ENCODE measurements at regions not wholly inside any gene's neighbourhood (a gene's known extent, or its start where the extent isn't known, plus 50 kb on each side); places are given as distances from the start of the nearest gene placed in this dataset.

DNA sequence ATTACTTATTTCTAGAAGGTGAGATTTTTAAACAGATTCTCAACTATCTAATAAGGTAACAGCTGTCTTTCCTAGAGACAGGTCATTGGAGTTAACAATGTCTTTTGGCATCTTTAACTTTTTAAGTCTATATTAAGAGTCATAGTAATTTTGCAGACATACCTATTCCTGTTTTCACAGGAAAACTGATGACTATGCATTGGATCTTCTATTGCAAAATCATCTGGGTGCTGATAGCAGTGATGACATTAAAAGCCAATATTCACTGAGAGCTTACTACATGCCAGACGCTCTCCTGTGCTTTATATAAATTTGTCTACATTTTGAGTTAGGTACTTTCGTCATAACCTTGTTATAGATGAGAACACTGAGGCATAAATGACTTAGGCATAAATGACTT lies 462.4 kb upstream of the MARCKS start:
- H2AFZ ChIP-seq (ENCODE audit: low read depth, low read length): no peak overlapping the region
- H3K79me2 ChIP-seq (ENCODE audit: insufficient read depth, low read length): no peaks in the 10 kb centered on the region
- no peak overlapping the region for H3K9ac ChIP-seq (ENCODE audit: low read length)
- TF ChIP-seq, protein P1, sequence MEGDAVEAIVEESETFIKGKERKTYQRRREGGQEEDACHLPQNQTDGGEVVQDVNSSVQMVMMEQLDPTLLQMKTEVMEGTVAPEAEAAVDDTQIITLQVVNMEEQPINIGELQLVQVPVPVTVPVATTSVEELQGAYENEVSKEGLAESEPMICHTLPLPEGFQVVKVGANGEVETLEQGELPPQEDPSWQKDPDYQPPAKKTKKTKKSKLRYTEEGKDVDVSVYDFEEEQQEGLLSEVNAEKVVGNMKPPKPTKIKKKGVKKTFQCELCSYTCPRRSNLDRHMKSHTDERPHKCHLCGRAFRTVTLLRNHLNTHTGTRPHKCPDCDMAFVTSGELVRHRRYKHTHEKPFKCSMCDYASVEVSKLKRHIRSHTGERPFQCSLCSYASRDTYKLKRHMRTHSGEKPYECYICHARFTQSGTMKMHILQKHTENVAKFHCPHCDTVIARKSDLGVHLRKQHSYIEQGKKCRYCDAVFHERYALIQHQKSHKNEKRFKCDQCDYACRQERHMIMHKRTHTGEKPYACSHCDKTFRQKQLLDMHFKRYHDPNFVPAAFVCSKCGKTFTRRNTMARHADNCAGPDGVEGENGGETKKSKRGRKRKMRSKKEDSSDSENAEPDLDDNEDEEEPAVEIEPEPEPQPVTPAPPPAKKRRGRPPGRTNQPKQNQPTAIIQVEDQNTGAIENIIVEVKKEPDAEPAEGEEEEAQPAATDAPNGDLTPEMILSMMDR (IDR thresholded peaks at IDR 0.05; ENCODE audit: insufficient read depth, low read depth, low read length): no peak
- TF ChIP-seq EZH2 (IDR thresholded peaks at IDR 0.05; ENCODE audit: insufficient read depth, low read length): no peak
- no peaks in the 10 kb centered on the region for H3K4me1 Mint-ChIP-seq (ENCODE audit: low read depth, unreplicated experiment)
- no peak overlapping the region for H3K4me3 ChIP-seq (ENCODE audit: insufficient read depth, low read depth, low read length)
- H3K27ac Mint-ChIP-seq (ENCODE audit: unreplicated experiment): no peak overlapping the region
- H3K4me3 Mint-ChIP-seq (ENCODE audit: unreplicated experiment): no peak overlapping the region
- no peaks in the 10 kb centered on the region for H3K27me3 Mint-ChIP-seq (ENCODE audit: low read depth, unreplicated experiment)
- DNase-seq (ENCODE audit: low read depth) (no peak), FAIRE-seq (no peak)
- no peak overlapping the region for H3K27ac ChIP-seq (ENCODE audit: low read depth, low read length)
- no peaks in the 10 kb centered on the region for H3K9me3 ChIP-seq (ENCODE audit: insufficient read depth, low read depth, low read length)
- H3K4me2 ChIP-seq (ENCODE audit: low read length): no peak overlapping the region
- H4K20me1 ChIP-seq (ENCODE audit: insufficient read depth, low read length): no peaks in the 10 kb centered on the region
- no peaks in the 10 kb centered on the region for H3K36me3 ChIP-seq (ENCODE audit: insufficient read depth, low read length)
- no peaks in the 10 kb centered on the region for H3K36me3 Mint-ChIP-seq (ENCODE audit: low read depth, unreplicated experiment)
- no peaks in the 10 kb centered on the region for H3K27me3 ChIP-seq (ENCODE audit: insufficient read depth, low read length)
- no peaks in the 10 kb centered on the region for H3K9me3 Mint-ChIP-seq (ENCODE audit: unreplicated experiment)
- H3K4me1 ChIP-seq (ENCODE audit: insufficient read depth, low read length): no peaks in the 10 kb centered on the region

- Histone ChIP-seq H2AFZ (ENCODE audit: low read depth, low read length) (no peak overlapping the region), H3K4me2 (ENCODE audit: low read length) (no peak overlapping the region)
- H3K27ac Mint-ChIP-seq (ENCODE audit: unreplicated experiment): no peak overlapping the region
These were observed 460.4 kb upstream of the MARCKS start for GRCh38 chr6:113396730-113397129.

DNA sequence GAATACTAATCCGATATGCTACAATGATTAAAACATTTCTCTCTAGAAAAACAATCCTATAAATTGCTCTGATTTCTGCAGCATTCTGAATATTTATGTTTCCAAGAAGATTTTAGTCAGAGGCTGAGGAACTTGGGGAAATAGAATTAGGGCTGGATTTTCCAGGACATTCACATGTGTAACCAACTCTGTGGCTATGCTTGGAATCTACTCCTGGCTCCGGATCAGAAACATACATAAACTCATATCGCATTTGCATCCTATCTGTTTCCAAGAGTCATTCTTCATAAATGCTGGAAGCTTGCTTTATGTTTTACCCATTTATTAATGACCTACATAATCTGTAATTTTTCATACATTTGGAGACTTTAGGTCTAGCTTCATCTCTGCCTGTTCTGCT lies 459.9 kb upstream of the MARCKS start:
- H3K27ac Mint-ChIP-seq (ENCODE audit: unreplicated experiment): no peak overlapping the region
- TF ChIP-seq EZH2 (IDR thresholded peaks at IDR 0.05; ENCODE audit: insufficient read depth, low read length): no peak
- TF ChIP-seq, protein P1 (IDR thresholded peaks at IDR 0.05; ENCODE audit: insufficient read depth, low read depth, low read length): no peak

More at GRCh38 chr6:113396730-113397129, 460.4 kb upstream of the MARCKS start:
- no peak overlapping the region for H3K4me3 ChIP-seq (ENCODE audit: insufficient read depth, low read depth, low read length)
- H3K27ac ChIP-seq (ENCODE audit: low read depth, low read length): no peak overlapping the region
- no peaks in the 10 kb centered on the region for H3K36me3 ChIP-seq (ENCODE audit: insufficient read depth, low read length)
- H4K20me1 ChIP-seq (ENCODE audit: insufficient read depth, low read length): no peaks in the 10 kb centered on the region
- Mint-ChIP-seq H3K36me3 (ENCODE audit: low read depth, unreplicated experiment) (no peaks in the 10 kb centered on the region), H3K9me3 (ENCODE audit: unreplicated experiment) (no peaks in the 10 kb centered on the region), H3K4me3 (ENCODE audit: unreplicated experiment) (no peak overlapping the region), H3K27me3 (ENCODE audit: low read depth, unreplicated experiment) (no peaks in the 10 kb centered on the region), H3K4me1 (ENCODE audit: low read depth, unreplicated experiment) (no peaks in the 10 kb centered on the region)
- no peaks in the 10 kb centered on the region for H3K79me2 ChIP-seq (ENCODE audit: insufficient read depth, low read length)
- H3K27me3 ChIP-seq (ENCODE audit: insufficient read depth, low read length): no peaks in the 10 kb centered on the region
- DNase-seq (ENCODE audit: low read depth) (peak; percentile 32), FAIRE-seq (no peak)
- TF ChIP-seq EZH2 (IDR thresholded peaks at IDR 0.05; ENCODE audit: insufficient read depth, low read length): no peak
- TF ChIP-seq, protein P1 (IDR thresholded peaks at IDR 0.05; ENCODE audit: insufficient read depth, low read depth, low read length): no peak
- H3K4me1 ChIP-seq (ENCODE audit: insufficient read depth, low read length): no peaks in the 10 kb centered on the region
- no peak overlapping the region for H3K9ac ChIP-seq (ENCODE audit: low read length)
- no peaks in the 10 kb centered on the region for H3K9me3 ChIP-seq (ENCODE audit: insufficient read depth, low read depth, low read length)

More for the DNA sequence above, 459.9 kb upstream of the MARCKS start:
- no peaks in the 10 kb centered on the region for H3K9me3 ChIP-seq (ENCODE audit: insufficient read depth, low read depth, low read length)
- no peaks in the 10 kb centered on the region for H4K20me1 ChIP-seq (ENCODE audit: insufficient read depth, low read length)
- H3K4me3 Mint-ChIP-seq (ENCODE audit: unreplicated experiment): no peak overlapping the region
- H3K9ac ChIP-seq (ENCODE audit: low read length): no peak overlapping the region
- H3K27me3 ChIP-seq (ENCODE audit: insufficient read depth, low read length): no peaks in the 10 kb centered on the region
- no peak overlapping the region for H3K4me2 ChIP-seq (ENCODE audit: low read length)
- H3K4me3 ChIP-seq (ENCODE audit: insufficient read depth, low read depth, low read length): no peak overlapping the region
- H3K79me2 ChIP-seq (ENCODE audit: insufficient read depth, low read length): no peaks in the 10 kb centered on the region
- no peak overlapping the region for H3K27ac ChIP-seq (ENCODE audit: low read depth, low read length)
- no peaks in the 10 kb centered on the region for H3K36me3 ChIP-seq (ENCODE audit: insufficient read depth, low read length)
- no peaks in the 10 kb centered on the region for H3K4me1 ChIP-seq (ENCODE audit: insufficient read depth, low read length)
- H3K4me1 Mint-ChIP-seq (ENCODE audit: low read depth, unreplicated experiment): no peaks in the 10 kb centered on the region
- DNase-seq (ENCODE audit: low read depth) (peak; percentile 65), FAIRE-seq (peak; percentile 87)
- H3K36me3 Mint-ChIP-seq (ENCODE audit: low read depth, unreplicated experiment): no peaks in the 10 kb centered on the region
- H2AFZ ChIP-seq (ENCODE audit: low read depth, low read length): no peak overlapping the region
- H3K9me3 Mint-ChIP-seq (ENCODE audit: unreplicated experiment): no peaks in the 10 kb centered on the region
- no peaks in the 10 kb centered on the region for H3K27me3 Mint-ChIP-seq (ENCODE audit: low read depth, unreplicated experiment)
